GM21390 (cell line): ENCODE measurements at regions not wholly inside any gene's neighbourhood (a gene's known extent, or its start where the extent isn't known, plus 50 kb on each side); places are given as distances from the start of the nearest gene placed in this dataset.
"Not testable (repeated sequence)": the region's sequence is repeated elsewhere in the genome, so short reads cannot be mapped to it uniquely, and the experiment has no call there.

Experiments
- ATAC-seq: cut with Tn5 transposase; IDR thresholded peaks from one replicate; pipeline ENCODE4 v1.9.1; 2021; ENCODE audit not compliant: unreplicated experiment

DNA sequence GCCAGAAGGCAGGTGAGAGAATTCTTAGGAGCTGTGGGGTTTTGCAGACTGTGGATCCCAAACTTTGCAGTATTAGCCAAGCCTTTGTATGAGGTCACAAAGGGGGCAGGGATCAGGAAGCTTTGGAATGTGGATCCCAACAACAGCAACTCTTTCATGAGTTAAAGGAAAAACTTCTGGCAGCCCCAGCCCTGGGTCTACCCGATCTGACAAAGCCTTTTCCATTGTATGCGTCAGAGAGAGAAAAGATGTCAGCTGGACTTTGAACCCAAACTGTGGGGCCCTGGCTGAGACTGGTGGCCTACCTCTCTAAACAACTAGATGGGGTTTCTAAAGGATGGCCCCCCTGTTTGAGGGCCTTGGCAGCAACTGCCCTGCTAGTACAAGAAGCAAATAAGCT, 101.8 kb upstream of the OSBPL11 start:
- not testable (repeated sequence) for ATAC-seq

DNA sequence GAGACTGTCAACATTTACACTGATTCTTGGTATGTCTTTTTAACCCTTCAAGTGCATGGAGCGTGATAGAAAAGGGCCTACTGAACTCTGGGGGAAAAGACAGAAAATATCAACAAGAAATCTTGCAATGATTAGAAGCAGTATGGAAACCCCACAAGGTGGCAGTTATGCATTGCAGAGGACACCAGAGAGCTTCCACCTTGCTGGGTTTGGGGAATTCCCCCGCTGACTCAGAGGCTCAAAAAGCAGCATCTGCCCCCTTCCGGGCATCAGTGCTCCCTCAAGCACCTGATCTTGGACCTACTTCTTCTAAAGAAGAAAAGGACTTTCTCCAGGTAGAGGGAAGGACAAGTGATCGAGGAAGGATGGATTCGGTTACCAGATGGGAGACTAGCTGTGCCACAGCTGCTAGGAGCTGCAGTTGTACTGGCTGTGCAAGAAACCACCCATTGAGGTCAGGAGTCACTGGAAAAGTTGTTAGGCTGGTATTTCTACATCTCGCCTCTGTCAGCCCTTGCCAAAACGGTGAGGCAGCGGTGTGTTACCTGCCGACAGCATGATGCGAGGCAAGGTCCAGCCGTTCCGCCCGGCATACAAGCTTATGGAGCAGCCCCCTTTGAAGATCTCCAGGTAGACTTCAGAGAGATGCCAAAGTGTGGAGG, 102.8 kb upstream of the OSBPL11 start:
- not testable (repeated sequence) for ATAC-seq

DNA sequence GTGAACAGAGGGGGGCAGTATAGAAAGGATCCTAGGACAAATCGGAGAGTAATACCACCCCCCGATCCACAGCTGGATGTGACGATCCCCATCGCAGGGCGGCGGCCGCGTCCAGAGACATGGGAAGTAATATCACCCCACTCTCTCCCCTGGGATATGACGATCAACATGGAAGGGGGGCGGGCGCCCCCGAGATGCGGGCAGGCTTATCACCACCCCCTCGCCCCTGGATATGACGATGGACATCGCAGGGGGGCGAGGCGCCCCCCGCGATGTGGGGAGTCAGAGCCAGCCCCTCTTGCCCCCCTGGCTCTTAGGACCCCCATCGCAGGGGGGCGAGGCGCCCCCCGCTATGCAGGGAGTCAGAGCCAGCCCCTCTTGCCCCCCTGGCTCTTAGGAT, 120.4 kb upstream of the OSBPL11 start:
- no peak for ATAC-seq

DNA sequence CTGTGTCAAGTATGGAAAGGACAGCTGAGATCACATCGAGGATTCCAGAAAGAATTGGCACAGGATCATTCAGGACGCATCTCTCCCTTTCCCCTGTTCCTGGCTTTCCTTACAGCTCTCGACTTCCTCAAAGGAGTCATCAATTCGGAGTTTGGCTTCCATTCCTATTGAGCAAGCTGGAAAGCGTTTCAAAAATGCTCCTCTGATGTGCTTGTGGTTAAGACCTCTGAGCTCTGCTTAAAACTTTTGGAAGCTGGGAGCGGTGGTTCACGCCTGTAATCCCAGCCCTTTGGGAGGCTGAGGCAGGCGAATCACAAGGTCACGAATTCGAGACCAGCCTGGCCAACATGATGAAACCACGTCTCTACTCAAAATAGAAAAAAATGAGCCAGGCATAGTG, 136.9 kb upstream of the OSBPL11 start:
- not testable (repeated sequence) for ATAC-seq

DNA sequence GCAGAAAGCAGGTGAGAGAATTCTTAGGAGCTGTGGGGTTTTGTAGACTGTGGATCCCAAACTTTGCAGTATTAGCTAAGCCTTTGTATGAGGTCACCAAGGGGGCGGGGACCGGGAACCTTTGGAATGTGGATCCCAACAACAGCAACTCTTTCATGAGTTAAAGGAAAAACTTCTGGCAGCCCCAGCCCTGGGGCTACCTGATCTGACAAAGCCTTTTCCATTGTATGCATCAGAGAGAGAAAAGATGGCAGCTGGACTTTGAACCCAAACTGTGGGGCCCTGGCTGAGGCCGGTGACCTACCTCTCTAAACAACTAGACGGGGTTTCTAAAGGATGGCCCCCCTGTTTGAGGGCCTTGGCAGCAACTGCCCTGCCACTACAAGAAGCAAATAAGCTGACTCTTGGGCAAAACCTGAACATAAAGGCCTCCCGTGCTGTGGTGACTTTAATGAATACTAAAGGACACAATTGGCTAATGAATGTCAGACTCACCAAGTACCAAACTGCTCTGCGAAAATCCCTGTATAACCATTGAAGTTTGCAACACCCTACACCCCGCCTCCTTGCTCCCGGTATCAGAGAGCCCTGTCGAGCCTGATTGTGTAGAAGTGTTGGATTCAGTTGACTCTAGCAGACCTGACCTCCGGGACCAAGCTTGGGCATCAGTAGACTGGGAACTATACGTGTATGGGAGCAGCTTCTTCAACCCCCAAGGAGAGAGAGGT, 146.9 kb upstream of the OSBPL11 start:
- not testable (repeated sequence) for ATAC-seq

DNA sequence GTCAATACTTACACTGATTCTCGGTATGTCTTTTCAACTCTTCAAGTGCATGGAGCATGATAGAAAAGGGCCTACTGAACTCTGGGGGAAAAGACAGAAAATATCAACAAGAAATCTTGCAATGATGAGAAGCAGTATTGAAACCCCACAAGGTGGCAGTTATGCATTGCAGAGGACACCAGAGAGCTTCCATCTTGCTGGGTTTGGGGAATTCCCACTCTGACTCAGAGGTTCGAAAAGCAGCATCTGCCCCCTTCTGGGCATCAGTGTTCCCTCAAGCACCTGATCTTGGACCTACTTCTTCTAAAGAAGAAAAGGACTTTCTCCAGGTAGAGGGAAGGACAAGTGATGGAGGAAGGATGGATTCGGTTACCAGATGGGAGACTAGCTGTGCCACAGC, 147.5 kb upstream of the OSBPL11 start:
- ATAC-seq: not testable (repeated sequence)

DNA sequence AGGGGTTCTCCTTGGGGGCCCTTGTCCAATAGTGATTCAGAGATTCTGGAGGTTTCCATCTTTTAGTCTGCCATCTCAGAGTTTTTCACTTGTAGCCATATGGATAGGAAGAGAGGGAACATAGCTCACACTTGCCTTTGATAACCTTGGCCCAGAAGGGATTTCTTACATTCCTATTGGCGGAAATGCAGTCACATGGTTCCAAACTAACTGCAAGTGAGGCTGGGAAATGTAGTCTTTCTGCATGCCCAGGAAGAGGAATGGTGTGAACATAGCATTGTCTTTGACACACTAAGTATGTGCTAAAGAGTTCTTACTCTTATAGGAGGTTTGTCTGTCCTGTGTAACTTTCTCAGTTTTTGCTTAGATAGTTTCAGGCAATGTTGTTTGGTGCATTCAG, 161.8 kb upstream of the OSBPL11 start:
- not testable (repeated sequence) for ATAC-seq

DNA sequence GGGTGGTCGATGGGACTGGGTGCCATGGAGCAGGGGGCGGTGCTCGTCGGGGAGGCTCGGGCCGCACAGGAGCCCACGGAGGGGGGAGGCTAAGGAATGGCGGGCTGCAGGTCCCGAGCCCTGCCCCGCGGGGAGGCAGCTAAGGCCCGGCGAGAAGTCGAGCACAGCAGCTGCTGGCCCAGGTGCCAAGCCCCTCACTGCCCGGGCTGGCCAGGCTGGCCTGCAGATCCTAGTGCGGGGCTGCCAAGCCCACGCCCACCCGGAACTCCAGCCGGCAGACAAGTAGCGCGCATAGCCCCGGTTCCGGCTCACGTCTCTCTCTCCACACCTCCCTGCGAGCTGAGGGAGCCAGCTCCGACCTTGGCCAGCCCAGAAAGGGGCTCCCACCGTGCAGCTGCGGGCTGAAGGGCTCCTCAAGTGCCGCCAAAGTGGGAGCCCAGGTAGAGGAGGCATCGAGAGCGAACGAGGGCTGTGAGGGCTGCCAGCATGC, 163.4 kb upstream of the OSBPL11 start:
- not testable (repeated sequence) for ATAC-seq

DNA sequence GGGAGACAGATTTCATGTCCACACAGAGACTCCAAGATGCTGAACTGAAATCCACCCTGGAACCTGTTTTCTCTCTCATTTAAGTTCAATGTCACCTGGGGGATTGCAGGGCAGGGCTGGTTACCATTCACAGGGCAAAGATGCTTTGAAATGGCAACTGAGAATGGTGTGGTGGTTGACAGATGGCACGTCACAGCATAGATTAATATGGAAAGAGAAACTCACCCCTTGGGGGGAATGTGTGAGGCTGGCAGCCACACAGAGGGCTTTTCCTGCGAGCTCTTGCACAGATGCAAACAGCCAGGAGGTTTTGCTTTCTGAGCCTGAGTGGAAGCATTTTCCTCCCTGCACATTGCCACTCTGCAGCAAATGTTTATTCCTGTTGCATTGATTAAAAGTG, 167.3 kb upstream of the OSBPL11 start:
- not testable (repeated sequence) for ATAC-seq

DNA sequence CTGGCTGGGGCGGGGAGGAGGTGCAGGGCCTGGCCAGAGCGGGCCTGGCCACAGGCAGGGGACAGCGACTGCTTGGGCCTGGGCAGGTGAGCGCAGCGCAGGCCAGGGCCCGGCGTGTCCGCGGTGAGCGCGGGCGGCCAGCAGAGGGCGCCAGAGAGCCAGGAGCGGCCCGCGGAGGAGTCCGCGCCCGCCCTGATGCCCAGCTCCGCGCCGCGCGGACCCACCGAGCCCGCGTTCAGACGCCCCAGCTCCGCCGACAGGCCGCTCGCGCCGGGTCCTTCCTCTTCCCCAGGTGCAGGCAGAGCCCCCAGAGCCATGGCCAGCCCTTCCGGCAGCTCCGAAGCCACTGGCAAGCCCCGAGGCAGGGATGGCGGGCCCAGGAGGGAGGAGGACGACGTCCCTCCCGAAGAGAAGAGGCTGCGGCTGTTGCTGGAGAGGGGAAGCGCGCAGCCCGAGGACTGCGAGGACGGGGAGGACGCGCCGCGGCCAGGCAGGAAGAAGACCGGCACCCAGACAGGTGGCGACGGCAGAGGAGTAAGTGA, 171.1 kb upstream of the OSBPL11 start:
- ATAC-seq: not testable (repeated sequence)

DNA sequence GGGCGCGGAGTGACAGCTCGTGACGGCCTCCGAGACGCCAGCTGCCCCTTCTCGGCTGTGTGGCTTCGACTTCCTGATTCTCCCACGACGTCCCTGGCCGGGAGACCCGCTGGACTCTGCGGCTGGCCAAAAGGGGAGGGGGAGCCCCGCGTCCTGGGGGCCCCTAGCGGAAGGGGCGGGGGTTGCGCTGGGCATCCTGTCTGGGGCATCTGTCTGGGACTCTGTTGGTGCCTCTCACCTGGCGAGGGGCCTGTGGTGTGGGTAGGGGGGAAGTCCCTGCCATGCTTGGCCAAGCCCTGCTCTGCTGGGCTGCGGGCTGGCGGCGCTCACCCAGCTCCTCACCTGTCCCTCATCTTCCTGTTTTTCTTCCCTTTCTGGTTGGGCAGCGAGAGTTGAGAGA, 171.6 kb upstream of the OSBPL11 start:
- ATAC-seq: not testable (repeated sequence)

DNA sequence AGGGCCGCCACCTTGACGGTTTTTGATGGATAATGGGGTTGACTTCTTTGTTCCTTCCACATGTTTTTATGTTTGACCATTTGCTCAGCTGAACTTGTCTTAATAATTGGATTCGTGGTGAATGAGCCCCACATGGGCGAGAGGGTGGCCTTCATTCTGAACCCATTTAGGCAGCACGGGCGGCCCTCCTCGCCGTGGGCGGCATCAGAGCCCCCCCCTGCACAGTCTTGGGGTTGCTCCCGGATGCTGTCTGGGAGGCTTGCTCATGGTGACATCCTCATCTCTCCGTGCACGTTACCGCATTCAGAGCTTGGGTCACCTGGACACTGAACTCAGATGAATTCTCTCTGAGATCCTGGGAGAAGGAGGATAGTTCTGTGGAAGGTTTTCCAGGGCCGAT, 172.3 kb upstream of the OSBPL11 start:
- no peak for ATAC-seq

DNA sequence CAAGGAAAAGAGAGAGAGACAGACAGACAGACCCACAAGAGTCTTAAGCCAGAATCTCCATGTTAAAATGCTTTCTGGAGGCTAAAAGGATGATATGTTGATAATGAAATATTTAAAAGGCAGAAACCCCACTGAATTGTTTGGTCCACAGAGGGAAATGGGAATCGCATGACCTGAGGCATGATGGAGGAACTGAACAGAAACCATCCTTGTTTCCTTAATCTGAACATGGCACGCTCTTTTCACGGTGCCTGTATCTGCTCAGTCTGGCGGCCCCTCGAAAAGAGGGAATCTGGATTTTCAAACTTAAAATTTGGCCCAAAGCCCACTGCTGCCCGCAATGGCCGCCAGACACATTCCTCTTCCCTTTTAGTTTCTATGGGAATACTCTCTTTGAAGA, 173.5 kb upstream of the OSBPL11 start:
- not testable (repeated sequence) for ATAC-seq

DNA sequence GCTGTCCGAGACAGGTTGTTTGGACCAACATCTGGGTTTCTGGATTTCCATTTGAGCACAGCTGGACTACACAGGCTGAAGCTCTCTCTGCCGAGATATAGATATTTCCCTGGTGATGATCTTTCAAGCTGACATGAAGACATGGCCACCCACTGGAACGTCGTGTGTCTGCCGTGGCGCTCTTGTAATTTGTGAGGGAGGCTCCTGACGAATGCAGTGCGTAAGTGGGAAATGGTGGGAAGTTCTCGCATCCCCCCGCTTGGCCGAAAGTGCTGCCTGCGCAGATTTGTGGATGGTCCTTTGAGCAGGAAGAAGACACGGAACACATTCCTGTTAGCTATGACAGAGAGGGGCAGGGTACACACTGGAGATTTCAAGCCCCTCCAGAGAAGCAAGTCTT, 176.2 kb upstream of the OSBPL11 start:
- ATAC-seq: not testable (repeated sequence)

DNA sequence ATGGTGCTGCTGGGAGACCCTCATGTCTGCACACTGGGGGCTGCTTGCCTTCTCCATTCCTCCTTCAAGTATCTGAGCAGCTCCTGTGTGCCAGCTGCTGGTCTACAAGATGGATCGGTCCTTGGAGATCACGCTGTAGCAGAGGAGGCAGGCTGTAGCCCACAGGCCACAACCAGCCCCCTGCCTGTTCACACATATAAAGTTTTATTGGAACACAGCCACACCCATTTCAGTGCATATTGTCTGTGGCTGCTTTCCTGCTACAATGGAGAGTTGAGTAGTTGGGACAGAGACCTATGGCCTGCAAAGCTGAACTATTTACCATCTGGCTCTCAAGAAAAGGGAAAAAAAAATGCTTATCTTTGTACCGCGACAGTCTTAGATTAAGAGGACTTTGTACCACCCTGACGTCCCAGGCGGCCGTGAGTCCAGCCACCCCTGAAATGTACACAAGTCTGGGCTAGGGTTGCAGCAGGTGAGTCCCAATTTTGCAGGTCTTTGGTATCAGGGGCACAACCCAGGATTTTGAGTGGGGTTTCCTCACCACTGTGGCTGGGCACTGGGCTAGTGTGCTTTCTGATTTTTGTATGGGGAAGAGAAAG, 179.2 kb upstream of the OSBPL11 start:
- ATAC-seq: not testable (repeated sequence)

DNA sequence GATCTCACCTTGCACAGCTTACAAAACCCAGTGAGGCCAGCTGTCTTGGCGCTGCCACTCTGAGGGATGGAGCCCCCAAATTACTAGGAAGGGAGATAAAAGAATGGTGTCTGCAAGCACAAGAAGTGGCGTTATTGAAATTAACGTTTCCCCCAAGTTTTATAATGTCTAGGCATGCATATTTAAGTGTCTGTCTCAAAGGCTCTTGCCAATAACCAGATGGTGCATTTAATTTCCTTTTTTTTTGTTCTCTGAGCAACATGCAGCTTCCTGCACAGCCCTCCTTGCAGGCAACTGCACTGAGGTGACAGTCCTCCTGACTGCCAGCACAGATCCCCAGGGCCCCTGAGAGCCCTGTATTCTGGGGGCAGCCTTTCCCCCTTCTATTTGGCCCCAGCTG, 179.8 kb upstream of the OSBPL11 start:
- ATAC-seq: not testable (repeated sequence)

DNA sequence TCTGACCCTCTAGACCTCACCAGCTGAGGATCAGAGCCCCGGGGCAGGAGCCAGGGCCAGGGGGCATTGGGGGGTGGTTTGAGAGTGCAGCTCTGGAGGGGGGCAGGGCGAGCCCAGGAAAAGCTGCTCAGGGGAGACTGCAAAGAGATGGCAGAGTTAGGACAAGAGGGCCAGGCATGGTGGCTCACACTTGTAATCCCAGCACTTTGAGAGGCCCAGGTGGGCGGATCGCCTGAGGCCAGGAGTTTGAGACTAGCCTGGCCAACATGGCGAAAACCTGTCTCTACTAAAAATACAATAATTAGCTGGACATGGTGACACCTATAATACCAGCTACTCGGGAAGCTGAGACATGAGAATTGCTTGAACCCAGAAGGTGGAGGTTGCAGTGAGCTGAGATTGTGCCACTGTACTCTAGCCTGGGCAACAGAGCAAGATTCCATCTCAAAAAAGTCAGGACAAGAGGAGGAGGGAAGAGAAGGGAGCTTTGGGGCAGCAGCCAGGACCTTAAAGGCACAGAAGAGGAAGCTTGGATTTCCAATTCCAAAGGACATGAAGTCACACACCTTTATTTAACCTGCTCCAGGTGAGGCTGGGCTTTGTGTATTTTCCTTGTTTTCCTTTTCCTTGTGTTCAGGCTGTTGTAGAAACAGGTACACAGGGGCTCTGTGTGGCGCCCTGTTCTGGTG, 180.5 kb upstream of the OSBPL11 start:
- ATAC-seq: not testable (repeated sequence)

DNA sequence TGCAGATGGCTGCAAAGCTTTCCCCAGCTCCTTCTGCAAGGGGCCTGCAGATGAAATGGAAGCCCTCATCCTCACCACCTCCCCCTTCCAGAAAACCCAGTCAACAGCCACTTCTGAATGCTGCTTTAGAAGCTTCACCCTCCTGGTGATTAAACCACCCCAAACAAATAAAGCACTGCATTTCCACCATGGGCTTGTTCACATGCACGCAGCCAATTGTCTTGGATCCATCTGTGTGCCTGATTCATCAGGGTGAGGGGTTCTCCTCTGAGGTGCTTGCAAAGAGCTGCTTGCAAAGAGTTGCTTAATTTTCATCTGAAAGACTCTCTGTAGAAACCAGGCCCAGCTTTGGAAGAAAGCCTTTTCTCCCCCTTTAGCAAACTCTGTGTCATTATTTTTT, 184.0 kb upstream of the OSBPL11 start:
- not testable (repeated sequence) for ATAC-seq

DNA sequence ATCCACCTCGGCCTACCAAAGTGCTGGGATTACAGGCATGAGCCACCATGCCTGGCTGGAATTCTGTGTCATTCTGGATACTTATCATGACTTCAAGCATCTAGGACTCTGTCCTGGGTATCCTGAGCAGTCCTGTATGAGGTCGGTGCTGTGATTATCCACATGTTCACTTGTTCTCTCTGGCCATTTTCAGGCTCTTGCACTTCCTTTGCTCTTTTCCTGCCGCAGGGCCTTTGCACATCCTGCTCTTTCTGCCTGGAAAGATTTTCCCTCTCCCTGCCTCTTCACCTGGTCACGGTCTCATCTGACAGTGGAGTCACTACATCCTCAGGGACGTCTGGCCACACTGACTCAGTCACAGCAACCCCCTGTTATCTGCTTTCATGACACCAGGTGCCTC, 184.6 kb upstream of the OSBPL11 start:
- ATAC-seq: not testable (repeated sequence)

DNA sequence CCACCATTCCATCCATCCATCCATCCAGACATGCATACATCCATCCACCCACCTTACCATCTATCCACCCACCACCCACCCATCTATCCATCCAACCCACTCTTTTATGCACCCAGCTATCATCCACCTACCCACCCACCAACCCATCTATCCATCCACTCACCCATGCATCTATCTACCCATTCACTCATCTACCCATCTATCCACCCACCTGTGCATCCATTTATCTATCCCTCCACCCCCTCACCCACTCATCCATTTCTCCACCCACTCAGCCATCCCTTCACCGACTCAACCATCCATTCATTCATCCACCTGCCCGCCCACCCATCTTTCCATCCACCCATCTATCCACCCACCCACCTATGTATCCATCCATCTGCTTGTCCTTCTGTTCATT, 186.4 kb upstream of the OSBPL11 start:
- not testable (repeated sequence) for ATAC-seq

DNA sequence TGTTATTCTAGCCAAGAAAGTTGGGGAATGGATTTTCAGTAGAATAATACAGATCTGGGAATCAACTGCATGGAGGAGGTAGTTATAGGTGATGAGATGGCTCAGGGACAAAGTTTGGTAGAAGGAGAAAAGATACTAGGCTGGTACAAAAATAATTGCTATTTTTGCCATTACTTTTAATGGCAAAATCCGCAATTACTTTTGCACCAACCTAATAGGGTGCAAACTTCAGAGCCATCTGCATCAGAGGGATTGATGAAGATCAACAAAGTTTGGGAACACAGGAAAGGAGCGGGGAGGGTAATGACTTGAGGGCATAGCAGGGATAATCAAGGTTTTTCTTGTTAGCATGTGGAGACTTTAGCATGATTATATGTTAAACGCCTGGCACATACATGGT, 178.7 kb upstream of the ROPN1B start:
- not testable (repeated sequence) for ATAC-seq
